HEK293T (cell line): ENCODE measurements at regions not wholly inside any gene's neighbourhood (a gene's known extent, or its start where the extent isn't known, plus 50 kb on each side); places are given as distances from the start of the nearest gene placed in this dataset.

Experiments used
- ARNT ChIP-seq: fragments of 450-650 bp; IDR thresholded peaks from 2 replicates; pipeline ENCODE4 v1.6.1; 2017; ENCODE audit warnings: mild to moderate bottlenecking
- BHLHE40 ChIP-seq: fragments of 450-650 bp; IDR thresholded peaks from 2 replicates; pipeline ENCODE4 v1.6.1; 2016; ENCODE audit warnings: mild to moderate bottlenecking, moderate library complexity, borderline replicate concordance
- CTBP1 ChIP-seq: fragments of 450-650 bp; IDR thresholded peaks from 2 replicates; pipeline ENCODE4 v1.6.1; 2016; ENCODE audit warnings: borderline replicate concordance
- ELF4 ChIP-seq: fragments of 450-650 bp; IDR thresholded peaks from 2 replicates; pipeline ENCODE4 v1.6.1; 2017; ENCODE audit warnings: antibody characterized with exemption
- FOXA1 ChIP-seq: fragments of 450-650 bp; IDR thresholded peaks from 2 replicates; pipeline ENCODE4 v1.6.1; 2016; ENCODE audit warnings: mild to moderate bottlenecking
- FOXK2 ChIP-seq: fragments of 450-650 bp; IDR thresholded peaks from 2 replicates; pipeline ENCODE4 v1.6.1; 2016; ENCODE audit warnings: mild to moderate bottlenecking
- FOXM1 ChIP-seq: fragments of 450-650 bp; IDR thresholded peaks from 2 replicates; pipeline ENCODE4 v1.6.1; 2017; ENCODE audit warnings: mild to moderate bottlenecking, borderline replicate concordance
- HDGF ChIP-seq: fragments of 450-650 bp; IDR thresholded peaks from 2 replicates; pipeline ENCODE4 v1.6.1; 2017; ENCODE audit warnings: antibody characterized with exemption, borderline replicate concordance
- LEF1 ChIP-seq: fragments of 450-650 bp; IDR thresholded peaks from 2 replicates; pipeline ENCODE4 v1.6.1; 2017; ENCODE audit warnings: mild to moderate bottlenecking, borderline replicate concordance
- PKNOX1 ChIP-seq: fragments of 450-650 bp; IDR thresholded peaks from 2 replicates; pipeline ENCODE4 v1.6.1; 2016
- SP1 ChIP-seq: fragments of 450-650 bp; IDR thresholded peaks from 2 replicates; pipeline ENCODE4 v1.6.1; 2017
- SUZ12 ChIP-seq: fragments of 450-650 bp; IDR thresholded peaks from 2 replicates; pipeline ENCODE4 v1.6.1; 2016; ENCODE audit warnings: mild to moderate bottlenecking
- TARDBP ChIP-seq: fragments of 450-650 bp; IDR thresholded peaks from 2 replicates; pipeline ENCODE4 v1.6.1; 2016

GRCh38 chr16:59339871-59340270 is 605.8 kb upstream of the GOT2 start:
- TF ChIP-seq FOXM1 = no peak
- no peak for TF ChIP-seq CTBP1
- no peak for TF ChIP-seq PKNOX1
- TF ChIP-seq HDGF = no peak
- TF ChIP-seq SP1 = no peak
- no peak for TF ChIP-seq FOXA1
- TF ChIP-seq LEF1 = no peak
- TF ChIP-seq SUZ12 = no peak
- TF ChIP-seq BHLHE40 = no peak
- TF ChIP-seq ARNT = no peak
- TF ChIP-seq TARDBP = no peak
- TF ChIP-seq FOXK2 = no peak
- no peak for TF ChIP-seq ELF4
